Right renal pelvis (tissue), 4 donors: ENCODE measurements at regions not wholly inside any gene's neighbourhood (a gene's known extent, or its start where the extent isn't known, plus 50 kb on each side); places are given as distances from the start of the nearest gene placed in this dataset.
"Not testable (repeated sequence)": the region's sequence is repeated elsewhere in the genome, so short reads cannot be mapped to it uniquely, and the experiment has no call there.

Experiments
- DNase-seq, 4 donors: peaks; one replicate each; pipeline ENCODE4 v3.0.0-alpha.2; 2013; ENCODE audit warnings: low read depth in 4 of 4, low spot score in 3 of 4, missing footprints in 1 of 4

GRCh38 chr5:175347931-175348330 lies 96.1 kb downstream of the DRD1 start:
- DNase-seq, result no peak

GRCh38 chr5:175347027-175347426 lies 97.0 kb downstream of the DRD1 start:
- DNase-seq, result no peak

- DNase-seq, result no peak
Measured at GRCh38 chr5:175344331-175345195, 99.4 kb downstream of the DRD1 start.

GRCh38 chr5:175343308-175343707 lies 100.7 kb downstream of the DRD1 start:
- no peak for DNase-seq

- no peak for DNase-seq
Measured at GRCh38 chr5:175340180-175340579, 103.8 kb downstream of the DRD1 start.

- no peak for DNase-seq
Measured at GRCh38 chr5:175337680-175338079, 106.3 kb downstream of the DRD1 start.

GRCh38 chr5:175336781-175337180 lies 107.2 kb downstream of the DRD1 start:
- DNase-seq, result no peak

GRCh38 chr5:175335691-175336090 lies 108.3 kb downstream of the DRD1 start:
- DNase-seq, result no peak

GRCh38 chr5:175331173-175332036 lies 112.6 kb downstream of the DRD1 start:
- not testable (repeated sequence) for DNase-seq

- DNase-seq, result no peak
Measured at GRCh38 chr5:175329976-175330375, 114.0 kb downstream of the DRD1 start.

GRCh38 chr5:175328687-175329086 lies 115.3 kb downstream of the DRD1 start:
- DNase-seq, result no peak

- no peak for DNase-seq
Measured at GRCh38 chr5:175328176-175328575, 115.8 kb downstream of the DRD1 start.

GRCh38 chr5:175325681-175326080 lies 118.3 kb downstream of the DRD1 start:
- DNase-seq, result no peak

- DNase-seq, result peak; percentile 47 to 65 (median 56)
Measured at GRCh38 chr5:175321927-175322532, 122.0 kb downstream of the DRD1 start.

- DNase-seq, result no peak
Measured at GRCh38 chr5:175319199-175319598, 124.8 kb downstream of the DRD1 start.

GRCh38 chr5:175317872-175318271 lies 126.1 kb downstream of the DRD1 start:
- DNase-seq, result no peak

GRCh38 chr5:175309218-175309810 lies 134.7 kb downstream of the DRD1 start:
- DNase-seq, result no peak

GRCh38 chr5:175308701-175309100 lies 135.3 kb downstream of the DRD1 start:
- DNase-seq, result no peak

GRCh38 chr5:175306381-175306780 lies 137.6 kb downstream of the DRD1 start:
- no peak for DNase-seq

- DNase-seq, result no peak
Measured at GRCh38 chr5:175305251-175305650, 138.7 kb downstream of the DRD1 start.

- DNase-seq, result no peak
Measured at GRCh38 chr5:175290379-175290778, 153.6 kb downstream of the DRD1 start.
